SKM-1 (cell line): ENCODE measurements at regions not wholly inside any gene's neighbourhood (a gene's known extent, or its start where the extent isn't known, plus 50 kb on each side); places are given as distances from the start of the nearest gene placed in this dataset.
A peak's percentile ranks its signal among the peaks of the same experiment; 100 is the strongest.

Source experiments
- DNase-seq: peaks from one replicate; lab custom pipeline; 2025; ENCODE audit not compliant: unreplicated experiment; lab: John Stamatoyannopoulos, UW

GRCh38 chr2:176753205-176753604, 459.4 kb upstream of the HNRNPA3 start:
- DNase-seq: no peak

- DNase-seq: peak; percentile 63
Observed at GRCh38 chr2:176753752-176754474, 458.7 kb upstream of the HNRNPA3 start.

GRCh38 chr2:176755537-176756135, 457.0 kb upstream of the HNRNPA3 start:
- DNase-seq: no peak

GRCh38 chr2:176758426-176758825, 454.2 kb upstream of the HNRNPA3 start:
- DNase-seq: no peak

GRCh38 chr2:176760439-176760838, 452.2 kb upstream of the HNRNPA3 start:
- no peak for DNase-seq

GRCh38 chr2:176763130-176763529, 449.5 kb upstream of the HNRNPA3 start:
- no peak for DNase-seq

- no peak for DNase-seq
Observed at GRCh38 chr2:176763851-176764404, 448.7 kb upstream of the HNRNPA3 start.

- no peak for DNase-seq
Observed at GRCh38 chr2:176764921-176765320, 447.7 kb upstream of the HNRNPA3 start.

- DNase-seq: no peak
Observed at GRCh38 chr2:176766005-176766404, 446.6 kb upstream of the HNRNPA3 start.

- no peak for DNase-seq
Observed at GRCh38 chr2:176768185-176768584, 444.4 kb upstream of the HNRNPA3 start.

GRCh38 chr2:176769021-176769420, 443.6 kb upstream of the HNRNPA3 start:
- DNase-seq: no peak

GRCh38 chr2:176769499-176770370, 442.9 kb upstream of the HNRNPA3 start:
- no peak for DNase-seq

- DNase-seq: no peak
Observed at GRCh38 chr2:176772816-176773215, 439.8 kb upstream of the HNRNPA3 start.

- DNase-seq: no peak
Observed at GRCh38 chr2:176774766-176775451, 437.7 kb upstream of the HNRNPA3 start.

- DNase-seq: no peak
Observed at GRCh38 chr2:176777262-176777661, 435.3 kb upstream of the HNRNPA3 start.

GRCh38 chr2:176779917-176780316, 432.7 kb upstream of the HNRNPA3 start:
- DNase-seq: no peak

GRCh38 chr2:176780348-176780747, 432.2 kb upstream of the HNRNPA3 start:
- DNase-seq: no peak

GRCh38 chr2:176781570-176782217, 430.9 kb upstream of the HNRNPA3 start:
- DNase-seq: no peak

GRCh38 chr2:176784633-176785200, 427.9 kb upstream of the HNRNPA3 start:
- no peak for DNase-seq

- DNase-seq: no peak
Observed at GRCh38 chr2:176789751-176790150, 422.8 kb upstream of the HNRNPA3 start.
